Stimulated activated CD8-positive, alpha-beta memory T cell treated with anti-CD3 and anti-CD28 coated beads, Interleukin-15, amount 100 ng/mL, for 24 hours (primary cell): ENCODE measurements at regions not wholly inside any gene's neighbourhood (a gene's known extent, or its start where the extent isn't known, plus 50 kb on each side); places are given as distances from the start of the nearest gene placed in this dataset.
"Not testable (repeated sequence)": the region's sequence is repeated elsewhere in the genome, so short reads cannot be mapped to it uniquely, and the experiment has no call there.

Source experiments
- DNase-seq: peaks from one replicate; pipeline ENCODE4 v3.0.0-alpha.2; 2020; ENCODE audit warnings: low read depth

- no peak for DNase-seq
These were observed 244.9 kb downstream of the ARHGAP12 start for GRCh38 chr10:31683682-31684081.

DNA sequence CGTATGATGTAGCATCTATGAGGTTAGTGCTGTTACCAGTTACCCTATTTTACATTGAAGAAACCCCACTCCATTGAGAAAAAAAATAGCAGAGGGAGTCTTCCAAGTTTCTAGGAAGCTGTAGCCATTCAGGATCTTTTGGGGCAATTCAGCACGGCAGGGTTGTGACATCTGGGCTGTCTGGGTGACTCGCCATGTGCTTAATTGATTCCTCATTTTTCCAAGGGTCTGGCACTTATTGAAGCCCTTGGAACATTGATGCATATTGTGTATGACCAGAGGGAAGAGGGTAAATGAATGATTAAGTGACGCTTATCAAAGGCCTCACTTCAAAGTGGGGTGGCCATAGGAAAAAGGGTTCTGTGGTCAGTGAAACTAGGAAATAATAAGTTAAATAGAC, 248.7 kb downstream of the ARHGAP12 start:
- no peak for DNase-seq

DNA sequence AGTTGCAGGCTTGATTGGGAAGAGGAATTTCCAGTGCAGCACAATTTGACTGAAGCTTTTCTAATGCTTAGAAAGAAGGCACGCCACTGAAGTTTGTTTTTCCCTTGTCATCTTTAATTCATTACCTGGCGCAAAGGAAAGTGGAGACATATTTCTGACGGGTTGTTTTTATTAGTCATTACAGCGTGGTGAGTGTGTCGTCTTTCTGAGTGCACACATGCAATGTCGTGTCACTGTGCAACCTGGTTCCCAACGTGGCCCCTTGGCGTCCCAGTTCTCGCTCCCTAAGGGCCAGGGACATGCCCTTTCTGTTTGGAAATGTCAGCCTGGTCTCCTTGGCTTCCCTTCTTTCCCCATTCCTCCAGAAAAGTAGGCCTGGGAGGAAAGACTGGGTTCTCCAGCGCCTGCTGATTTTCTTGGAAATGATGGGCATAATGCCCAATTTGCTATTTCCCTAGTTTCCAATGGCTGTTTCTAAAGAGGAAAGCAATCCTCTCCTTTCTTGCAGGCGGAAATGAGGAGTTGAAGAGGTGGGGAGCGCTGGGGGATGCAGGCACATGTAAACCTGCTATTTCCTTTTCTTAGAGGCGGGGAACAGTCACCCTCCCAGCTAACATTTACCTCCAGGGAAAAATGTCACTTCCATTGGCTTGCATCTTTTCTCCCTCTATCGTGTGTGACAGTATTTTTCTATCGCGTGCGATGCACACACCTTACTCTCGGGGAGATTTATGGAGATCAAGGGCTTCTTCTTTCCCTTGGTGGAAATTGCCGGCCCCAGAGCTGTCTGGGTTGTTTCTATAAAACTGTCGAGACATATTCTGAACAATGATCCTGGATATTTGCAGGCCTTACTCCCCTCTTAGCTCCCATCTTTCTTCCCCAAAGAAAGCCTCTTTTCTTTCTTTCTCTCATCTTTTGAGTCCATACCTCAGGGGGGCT, 249.8 kb downstream of the ARHGAP12 start:
- no peak for DNase-seq

DNA sequence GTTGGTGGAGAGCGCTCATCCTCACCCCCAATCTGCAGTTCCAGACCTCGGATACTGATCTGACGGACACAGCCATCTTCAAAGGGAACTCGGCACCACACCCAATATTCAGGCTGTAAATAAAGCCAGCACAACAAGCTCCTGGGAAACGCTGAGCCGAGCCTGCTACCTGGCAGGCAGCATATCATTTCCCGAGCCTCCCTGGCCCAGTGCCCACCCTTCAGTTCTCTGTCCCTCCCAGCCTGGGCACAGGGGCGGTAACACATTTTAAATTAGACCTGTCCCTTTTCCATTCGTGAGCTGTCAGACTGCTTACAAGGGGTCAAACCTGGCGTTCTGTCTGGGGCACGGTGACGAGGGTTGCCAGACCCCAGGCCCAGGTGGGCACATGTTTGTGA, 250.5 kb downstream of the ARHGAP12 start:
- DNase-seq: no peak

DNA sequence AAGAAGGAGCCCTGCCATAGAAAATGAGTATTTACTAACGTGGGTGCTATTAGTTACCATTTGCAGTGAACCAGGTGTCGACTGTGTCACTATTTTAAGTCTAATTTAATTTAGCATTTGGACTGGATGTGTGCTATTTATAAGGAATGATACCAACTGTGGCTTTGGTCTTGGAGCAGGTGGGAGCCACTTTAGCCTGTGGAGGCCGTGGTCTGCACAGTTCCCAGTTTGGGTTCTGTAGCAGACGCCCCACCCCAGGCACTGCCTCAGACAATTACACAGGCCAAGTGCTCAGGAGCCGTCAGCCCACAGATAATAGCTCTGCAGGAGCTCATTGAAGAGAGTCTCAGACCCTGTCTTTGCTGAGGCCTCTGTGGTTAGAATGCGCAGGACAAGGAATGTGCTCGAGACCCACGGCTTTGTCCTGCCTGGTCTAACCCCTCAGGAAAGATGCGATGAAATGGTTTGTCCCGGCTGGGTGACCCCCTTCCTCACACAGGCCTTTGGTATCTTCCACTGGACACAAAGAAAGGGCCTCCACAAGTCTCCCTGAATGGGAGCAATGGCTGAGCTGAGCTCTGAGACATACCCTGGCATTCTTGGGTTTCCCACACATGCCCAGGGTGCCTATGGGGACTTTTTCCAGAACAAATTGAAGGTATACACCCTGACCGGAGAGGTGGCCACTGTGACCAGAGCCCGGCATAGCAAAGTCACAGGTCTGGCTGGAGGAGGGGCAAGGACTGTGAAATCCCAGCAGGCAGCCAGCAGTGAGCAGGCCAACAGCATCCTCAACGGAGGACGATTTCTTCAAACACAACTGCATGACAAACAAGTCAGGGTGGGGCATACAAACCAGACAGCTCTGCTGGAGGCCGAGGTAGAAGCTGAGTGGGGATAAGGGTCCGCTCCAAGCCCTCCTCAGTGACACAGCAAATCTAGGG, 251.2 kb downstream of the ARHGAP12 start:
- no peak for DNase-seq

GRCh38 chr10:31675726-31676125, 252.9 kb downstream of the ARHGAP12 start:
- DNase-seq: no peak

DNA sequence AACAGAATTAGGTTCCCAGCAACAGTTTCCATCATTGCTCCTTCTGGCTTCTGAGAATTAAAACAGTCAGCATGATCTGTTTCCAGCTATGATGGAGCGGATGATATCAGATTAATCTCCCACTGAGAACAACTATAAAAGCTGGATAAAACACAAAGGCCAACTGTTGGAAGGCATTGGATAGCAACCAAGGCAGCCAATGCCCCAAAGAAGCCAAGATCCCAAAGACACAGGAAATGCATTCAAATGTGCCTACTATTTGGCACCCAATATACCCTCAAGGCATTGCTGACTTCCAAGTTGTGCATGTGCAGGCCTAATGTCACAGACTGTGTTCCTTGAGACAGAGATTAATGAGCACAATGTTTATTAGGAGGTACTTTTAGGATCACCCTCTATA, 259.3 kb downstream of the ARHGAP12 start:
- DNase-seq: no peak

GRCh38 chr10:31668326-31668725, 260.3 kb downstream of the ARHGAP12 start:
- DNase-seq: no peak

- DNase-seq: not testable (repeated sequence)
These were observed 262.8 kb downstream of the ARHGAP12 start for GRCh38 chr10:31665764-31666279.

DNA sequence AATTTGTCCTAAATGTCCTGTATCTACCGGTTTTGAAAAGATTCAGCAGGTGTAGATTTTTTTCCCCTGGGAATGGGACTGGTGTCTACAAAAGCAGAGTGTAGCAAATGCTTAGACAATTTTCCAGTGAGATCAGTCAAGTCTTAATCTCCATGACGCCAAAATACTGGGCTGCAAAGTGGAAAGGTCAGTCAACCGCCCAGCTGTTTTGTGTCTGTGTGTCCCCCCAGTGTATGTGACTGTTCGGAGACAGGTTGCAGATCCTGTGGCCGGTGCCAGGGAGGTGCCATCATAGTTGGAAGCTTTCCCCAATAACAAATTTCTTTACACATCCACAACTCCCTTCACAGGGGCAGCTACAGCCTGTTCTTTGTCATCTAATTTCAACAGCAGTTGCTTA, 263.8 kb downstream of the ARHGAP12 start:
- DNase-seq: no peak

GRCh38 chr10:31664071-31664470, 264.6 kb downstream of the ARHGAP12 start:
- not testable (repeated sequence) for DNase-seq

GRCh38 chr10:31660300-31660699, 268.3 kb downstream of the ARHGAP12 start:
- DNase-seq: no peak

GRCh38 chr10:31659665-31660064, 269.0 kb downstream of the ARHGAP12 start:
- no peak for DNase-seq

DNA sequence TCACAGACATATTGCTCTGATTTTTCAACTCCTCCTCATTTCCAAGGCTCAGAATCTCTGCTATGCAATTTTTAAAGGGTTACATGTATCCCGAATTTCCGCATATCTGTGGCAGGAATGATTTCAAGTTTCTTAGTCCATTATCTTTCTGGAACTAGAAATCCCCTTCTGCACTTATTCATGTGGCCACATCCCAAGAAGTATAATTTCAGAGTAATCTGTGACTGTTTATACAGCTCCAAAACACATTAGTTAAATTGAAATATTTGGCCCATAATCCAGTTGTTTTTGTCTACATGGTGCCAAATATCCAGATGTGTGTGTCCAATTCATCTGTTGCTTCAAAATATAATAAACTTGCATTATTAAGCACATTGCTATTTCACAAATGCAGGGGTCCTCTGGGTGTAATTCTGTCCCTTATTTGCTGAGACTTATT, 271.2 kb downstream of the ARHGAP12 start:
- DNase-seq: no peak

GRCh38 chr10:31656851-31657433, 271.7 kb downstream of the ARHGAP12 start:
- no peak for DNase-seq

DNA sequence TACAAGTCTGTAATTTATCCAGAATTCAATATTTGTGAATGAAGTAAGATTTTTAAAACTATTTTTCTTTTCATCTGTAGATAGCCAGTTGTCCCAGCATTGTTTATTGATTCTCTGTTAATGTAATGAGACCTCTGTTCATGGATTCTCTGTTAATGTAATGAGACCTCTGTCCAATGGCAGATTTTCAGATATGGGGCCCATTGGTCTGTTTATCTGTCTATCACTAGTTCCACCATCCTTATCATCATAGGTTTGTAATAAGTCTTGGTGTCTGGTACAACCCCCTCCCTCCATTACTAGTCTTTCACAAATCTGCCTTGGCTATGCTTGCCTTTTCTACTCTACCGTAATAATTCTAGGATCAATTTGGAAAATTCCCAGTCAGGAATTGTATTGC, 276.6 kb downstream of the ARHGAP12 start:
- DNase-seq: no peak

DNA sequence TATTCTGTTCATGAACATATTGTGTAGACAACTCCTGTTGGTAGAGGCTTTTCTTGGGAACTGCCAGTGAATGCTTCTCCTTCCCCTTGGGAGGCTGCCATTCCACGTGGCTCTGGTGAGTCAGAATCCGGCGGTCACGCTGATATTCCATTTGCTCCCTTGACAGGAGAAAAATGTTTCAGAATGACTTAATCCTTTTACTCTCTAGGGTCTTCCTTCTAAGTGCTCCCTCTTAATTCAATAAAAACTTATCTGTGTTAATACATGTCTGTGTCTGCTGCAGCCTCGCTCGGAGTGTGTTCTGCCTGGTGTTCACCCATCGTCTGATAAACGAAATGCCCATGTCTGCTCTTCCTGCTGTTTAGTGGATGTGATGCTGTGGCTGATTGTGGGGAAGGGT, 278.6 kb downstream of the ARHGAP12 start:
- no peak for DNase-seq

GRCh38 chr10:31648966-31649365, 279.7 kb downstream of the ARHGAP12 start:
- DNase-seq: no peak

DNA sequence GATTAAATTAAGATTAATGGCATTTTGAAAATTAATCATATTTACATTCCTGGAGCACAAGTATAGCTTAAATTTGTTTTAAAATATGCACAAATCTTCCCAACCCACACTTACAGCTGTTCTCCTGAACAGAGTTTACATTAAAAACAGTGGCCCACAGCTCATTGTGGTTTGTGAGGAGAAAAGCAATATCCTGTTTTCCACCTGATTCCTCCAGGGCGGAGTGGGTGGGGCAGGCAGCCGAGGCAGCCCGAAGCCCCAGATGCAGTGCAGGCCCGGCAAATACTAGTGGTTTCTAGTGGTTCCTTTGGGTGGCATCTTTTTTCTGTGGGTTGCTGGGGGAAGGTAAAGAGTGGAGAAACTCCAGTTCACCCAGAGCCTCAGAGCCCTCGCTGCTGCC, 280.8 kb downstream of the ARHGAP12 start:
- DNase-seq: no peak

DNA sequence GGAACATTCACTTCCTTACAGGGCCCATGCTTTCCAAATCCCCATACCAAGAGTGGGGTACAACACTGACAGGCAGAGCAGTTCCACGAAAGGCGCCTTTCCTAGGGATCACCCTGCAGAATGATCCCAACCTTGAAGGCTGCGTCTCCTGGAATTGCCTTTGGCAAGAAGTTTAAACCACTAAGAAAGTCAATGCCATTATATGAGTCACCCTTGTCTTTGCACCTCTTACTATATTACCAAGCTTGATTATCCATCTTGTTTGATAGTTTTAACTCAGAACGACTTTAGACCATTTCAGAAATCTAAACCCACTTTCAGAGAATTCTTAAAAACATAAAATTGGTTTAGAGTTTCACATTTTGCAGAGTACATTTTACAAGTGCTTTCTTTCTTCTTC, 282.1 kb downstream of the ARHGAP12 start:
- no peak for DNase-seq

DNA sequence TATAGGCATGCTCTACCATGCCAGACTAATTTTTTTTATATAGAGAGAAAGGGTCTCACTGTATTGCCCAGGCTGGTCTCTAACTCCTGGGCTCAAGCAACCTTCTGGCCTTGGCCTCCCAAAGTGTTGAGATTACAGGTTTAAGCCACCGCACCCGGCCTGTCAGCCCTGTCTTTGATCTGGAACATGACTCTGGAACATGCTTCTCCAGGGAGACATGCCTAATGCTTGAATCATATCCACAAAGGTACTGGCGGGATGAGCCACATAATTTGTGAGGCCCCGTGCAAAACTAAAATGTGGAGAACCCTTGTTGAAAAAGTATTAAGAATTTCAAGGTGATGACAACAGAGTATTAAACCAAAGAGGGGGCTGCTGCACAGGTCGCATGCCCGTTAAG, 282.8 kb downstream of the ARHGAP12 start:
- DNase-seq: no peak
